ENCODE measurements at regions not wholly inside any gene's neighbourhood (a gene's known extent, or its start where the extent isn't known, plus 50 kb on each side); places are given as distances from the start of the nearest gene placed in this dataset.

DNA sequence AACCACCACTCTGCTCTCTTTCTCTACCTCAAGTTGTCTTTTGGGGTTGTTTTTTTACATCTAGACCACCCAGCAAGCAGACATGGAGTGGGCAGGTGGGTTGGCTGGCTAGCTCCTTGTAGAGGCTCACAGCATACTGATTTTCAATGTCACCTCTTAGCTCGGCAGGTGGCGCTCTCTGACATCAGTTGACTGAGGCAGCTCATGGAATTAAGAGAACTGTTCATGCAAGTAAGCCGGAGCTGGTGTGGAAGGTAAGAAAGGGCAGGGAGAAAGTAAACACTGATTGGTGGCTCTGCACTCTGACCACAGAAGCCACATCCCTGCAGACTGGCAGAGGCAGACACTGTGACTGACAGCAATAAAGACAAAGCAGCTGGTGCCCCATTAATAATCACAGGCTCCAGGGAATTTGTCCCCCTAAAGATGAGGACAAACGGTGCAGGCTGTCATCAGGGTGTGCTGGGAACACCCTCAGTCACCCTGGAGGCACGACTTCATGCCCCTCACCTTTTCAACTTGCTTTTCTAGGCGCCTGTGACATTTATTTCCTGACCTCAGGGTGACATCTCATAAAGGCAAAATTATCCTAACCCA lies 226.8 kb downstream of the LMX1A start:
- no peak overlapping the region for H3K4me3 ChIP-seq (ENCODE audit: low read depth, low read length)
- TF ChIP-seq, protein P1, sequence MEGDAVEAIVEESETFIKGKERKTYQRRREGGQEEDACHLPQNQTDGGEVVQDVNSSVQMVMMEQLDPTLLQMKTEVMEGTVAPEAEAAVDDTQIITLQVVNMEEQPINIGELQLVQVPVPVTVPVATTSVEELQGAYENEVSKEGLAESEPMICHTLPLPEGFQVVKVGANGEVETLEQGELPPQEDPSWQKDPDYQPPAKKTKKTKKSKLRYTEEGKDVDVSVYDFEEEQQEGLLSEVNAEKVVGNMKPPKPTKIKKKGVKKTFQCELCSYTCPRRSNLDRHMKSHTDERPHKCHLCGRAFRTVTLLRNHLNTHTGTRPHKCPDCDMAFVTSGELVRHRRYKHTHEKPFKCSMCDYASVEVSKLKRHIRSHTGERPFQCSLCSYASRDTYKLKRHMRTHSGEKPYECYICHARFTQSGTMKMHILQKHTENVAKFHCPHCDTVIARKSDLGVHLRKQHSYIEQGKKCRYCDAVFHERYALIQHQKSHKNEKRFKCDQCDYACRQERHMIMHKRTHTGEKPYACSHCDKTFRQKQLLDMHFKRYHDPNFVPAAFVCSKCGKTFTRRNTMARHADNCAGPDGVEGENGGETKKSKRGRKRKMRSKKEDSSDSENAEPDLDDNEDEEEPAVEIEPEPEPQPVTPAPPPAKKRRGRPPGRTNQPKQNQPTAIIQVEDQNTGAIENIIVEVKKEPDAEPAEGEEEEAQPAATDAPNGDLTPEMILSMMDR (IDR thresholded peaks at IDR 0.05; ENCODE audit: low read depth, low read length): no peak

DNA sequence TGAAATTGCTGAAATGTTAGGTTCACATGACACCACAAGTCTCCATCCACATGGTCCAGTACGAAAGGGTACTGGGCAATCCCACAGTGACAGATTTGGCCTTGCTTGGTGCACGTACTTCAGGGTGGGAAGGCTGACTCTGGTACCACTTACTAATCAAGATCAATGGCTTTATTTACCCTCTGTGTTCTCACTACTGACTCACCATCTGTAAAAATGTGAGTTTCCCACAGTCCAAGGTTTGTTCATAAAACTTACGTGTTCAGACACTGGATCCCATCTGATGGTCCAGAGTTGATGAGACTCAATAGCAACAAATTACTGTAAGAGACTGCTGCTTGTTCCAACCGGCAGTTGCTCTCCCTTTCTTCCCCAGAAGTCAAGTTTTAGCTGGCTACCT lies 231.7 kb downstream of the LMX1A start:
- no peak overlapping the region for H3K4me3 ChIP-seq (ENCODE audit: low read depth, low read length)
- TF ChIP-seq, protein P1 (IDR thresholded peaks at IDR 0.05; ENCODE audit: low read depth, low read length): no peak

DNA sequence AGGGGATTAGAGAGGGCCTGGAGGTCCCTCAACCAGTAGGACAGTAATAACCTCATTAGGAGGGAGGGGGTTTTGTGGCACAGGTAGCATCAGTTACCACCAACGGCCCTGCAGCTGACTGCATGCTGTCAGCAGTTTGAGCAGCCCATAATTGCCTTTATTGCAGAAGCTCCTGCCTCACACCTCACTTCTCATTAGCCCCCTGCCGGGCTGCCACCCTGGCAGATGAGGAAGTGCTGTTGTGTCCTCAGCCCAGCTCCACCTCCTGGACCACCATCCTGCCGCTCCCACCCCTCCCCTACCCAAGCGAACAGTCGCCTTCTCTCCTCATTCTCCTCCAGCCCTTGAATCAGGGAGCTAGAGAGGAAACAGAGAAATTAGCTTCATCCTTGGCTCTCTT lies 237.4 kb downstream of the LMX1A start:
- TF ChIP-seq, protein P1 (IDR thresholded peaks at IDR 0.05; ENCODE audit: low read depth, low read length): no peak
- no peak overlapping the region for H3K4me3 ChIP-seq (ENCODE audit: low read depth, low read length)

DNA sequence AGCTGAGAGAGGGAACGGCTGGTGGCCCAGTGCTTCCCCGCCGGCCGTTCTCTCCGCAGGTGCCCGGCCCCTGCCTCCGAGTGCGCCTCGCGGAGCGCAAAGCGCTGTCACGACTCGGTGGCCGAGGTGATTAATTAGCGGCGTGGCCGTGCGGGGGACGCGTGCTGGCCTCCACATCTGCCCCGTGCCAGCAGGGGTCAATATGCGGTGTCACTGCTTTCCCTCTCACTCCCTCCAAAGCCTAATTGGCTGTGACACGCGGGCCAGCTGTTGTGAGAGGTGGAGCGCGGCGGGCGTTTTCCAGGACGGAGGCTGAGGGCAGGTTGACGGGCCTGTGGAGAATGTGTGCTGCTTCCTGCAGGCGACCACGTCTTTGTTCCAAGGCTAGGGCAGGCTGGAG lies 239.0 kb downstream of the LMX1A start:
- H3K4me3 ChIP-seq (ENCODE audit: low read depth, low read length): no peak overlapping the region
- TF ChIP-seq, protein P1 (IDR thresholded peaks at IDR 0.05; ENCODE audit: low read depth, low read length): no peak

DNA sequence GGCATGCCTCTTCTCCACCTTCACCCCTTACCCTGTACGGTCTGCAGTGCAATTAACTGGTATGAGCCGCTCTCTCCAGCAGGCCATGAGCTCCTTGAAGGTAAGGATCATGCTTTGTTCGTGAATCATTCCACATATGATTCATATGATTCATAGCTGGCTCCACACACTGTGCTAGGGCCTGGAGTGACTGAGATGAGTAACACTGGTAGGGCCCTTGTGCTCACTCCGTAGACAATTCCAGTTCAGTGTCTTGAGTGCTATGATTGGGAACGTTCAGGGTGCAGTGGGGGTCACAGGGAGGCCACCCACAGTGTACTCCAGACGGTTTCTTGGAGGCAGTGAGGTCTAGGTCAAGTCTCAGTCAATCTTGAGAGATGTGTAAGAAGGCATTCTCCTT lies 239.8 kb downstream of the LMX1A start:
- TF ChIP-seq, protein P1 (IDR thresholded peaks at IDR 0.05; ENCODE audit: low read depth, low read length): no peak
- H3K4me3 ChIP-seq (ENCODE audit: low read depth, low read length): no peak overlapping the region

DNA sequence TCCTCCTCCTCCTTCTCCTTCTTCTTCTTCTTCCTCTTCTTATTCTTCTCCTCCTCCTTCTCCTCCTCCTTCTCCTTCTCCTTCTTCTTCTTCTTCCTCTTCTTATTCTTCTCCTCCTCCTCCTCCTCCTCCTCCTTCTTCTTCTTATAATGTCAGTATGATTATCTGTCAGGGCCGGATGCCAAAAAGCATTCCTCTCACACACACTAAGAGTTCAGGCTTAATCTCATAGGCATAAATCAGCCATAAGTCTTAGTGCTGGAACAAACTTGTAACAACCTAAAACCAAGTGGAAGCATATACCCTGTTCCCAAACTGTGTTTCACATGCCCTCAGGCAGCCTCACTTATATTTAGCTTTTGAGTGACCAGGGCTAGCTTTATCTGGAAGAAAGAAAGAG lies 240.3 kb downstream of the LMX1A start:
- H3K4me3 ChIP-seq (ENCODE audit: low read depth, low read length): no peak overlapping the region
- TF ChIP-seq, protein P1 (IDR thresholded peaks at IDR 0.05; ENCODE audit: low read depth, low read length): no peak

- TF ChIP-seq, protein P1 (IDR thresholded peaks at IDR 0.05; ENCODE audit: low read depth, low read length): no peak
- no peak overlapping the region for H3K4me3 ChIP-seq (ENCODE audit: low read depth, low read length)
These were observed 241.6 kb downstream of the LMX1A start for GRCh38 chr1:165114889-165115285.

All from WI38 (cell line).